ENCODE measurements at regions not wholly inside any gene's neighbourhood (a gene's known extent, or its start where the extent isn't known, plus 50 kb on each side); places are given as distances from the start of the nearest gene placed in this dataset.

- no peak for TF ChIP-seq CTCF (IDR thresholded peaks at IDR 0.05)
- no peak for TF ChIP-seq POLR2AphosphoS5 (IDR thresholded peaks at IDR 0.05; ENCODE audit: low read depth, low read length)
- TF ChIP-seq REST (IDR thresholded peaks at IDR 0.05; ENCODE audit: insufficient read depth in 1 of 2, low read depth in 2 of 2, low read length in 1 of 2), result no peak
- no peak for TF ChIP-seq TCF7L2 (IDR thresholded peaks at IDR 0.05; ENCODE audit: low read depth, low read length)
These were observed 159.5 kb downstream of the ZNF664 start for GRCh38 chr12:124132530-124132929.

All from Panc1 (cell line).